OCI-LY1 (cell line): ENCODE measurements at regions not wholly inside any gene's neighbourhood (a gene's known extent, or its start where the extent isn't known, plus 50 kb on each side); places are given as distances from the start of the nearest gene placed in this dataset.
"Not testable (repeated sequence)": the region's sequence is repeated elsewhere in the genome, so short reads cannot be mapped to it uniquely, and the experiment has no call there.

ENCODE experiments used
- EZH2 ChIP-seq: fragments of 200-600 bp; sonication (generic), shearing (Covaris generic); IDR thresholded peaks from 2 replicates; pipeline ENCODE4 v1.8.0; 2017; ENCODE audit warnings: borderline replicate concordance, mixed run types, mild to moderate bottlenecking, antibody characterized with exemption, low read length, moderate library complexity, mixed read lengths
- TF ChIP-seq, protein P1 (sequence below): fragments of 200-600 bp; sonication (generic), shearing (Covaris generic); IDR thresholded peaks from 2 replicates; pipeline ENCODE4 v1.5.1; 2017; ENCODE audit warnings: mild to moderate bottlenecking, antibody characterized with exemption, low read length, moderate library complexity, mixed read lengths

DNA sequence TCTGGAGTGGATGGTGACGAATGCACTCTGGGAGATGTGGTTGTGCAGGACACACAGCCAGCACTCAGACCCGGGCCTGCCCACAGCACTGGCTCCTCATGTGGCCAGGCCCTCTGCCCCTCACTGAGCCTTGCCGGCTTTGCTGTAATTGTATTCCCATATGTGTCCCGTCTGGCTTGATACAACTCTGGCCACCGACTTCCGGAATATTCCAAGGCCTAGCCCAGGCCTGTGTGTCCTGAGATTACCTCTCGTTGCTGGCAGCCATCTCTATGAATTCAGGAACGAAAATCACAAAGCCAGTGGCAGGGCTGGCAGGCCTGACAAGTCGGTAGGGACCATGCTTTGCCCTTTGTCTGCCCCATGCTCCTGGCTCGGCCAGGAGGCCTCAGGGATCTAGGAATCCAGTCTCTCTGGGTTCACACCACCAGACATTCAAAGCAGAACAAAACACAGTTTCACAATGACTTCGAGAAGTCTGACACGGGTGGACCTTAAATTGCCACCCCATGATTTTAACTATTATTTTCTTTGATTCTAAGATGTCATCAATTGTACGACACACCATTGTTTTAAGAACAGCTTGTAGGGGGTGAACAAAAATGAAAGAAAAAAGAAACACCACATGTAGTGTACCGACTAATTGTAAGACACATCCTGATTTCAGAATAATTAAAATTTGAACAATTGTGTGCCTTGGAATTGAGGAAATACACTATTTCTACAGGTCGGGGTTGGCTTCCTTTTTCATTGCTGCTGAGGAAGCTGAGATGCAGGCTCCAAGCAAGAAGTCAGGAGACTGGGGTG is 154.5 kb downstream of the BCL2L11 start:
- TF ChIP-seq, protein P1, sequence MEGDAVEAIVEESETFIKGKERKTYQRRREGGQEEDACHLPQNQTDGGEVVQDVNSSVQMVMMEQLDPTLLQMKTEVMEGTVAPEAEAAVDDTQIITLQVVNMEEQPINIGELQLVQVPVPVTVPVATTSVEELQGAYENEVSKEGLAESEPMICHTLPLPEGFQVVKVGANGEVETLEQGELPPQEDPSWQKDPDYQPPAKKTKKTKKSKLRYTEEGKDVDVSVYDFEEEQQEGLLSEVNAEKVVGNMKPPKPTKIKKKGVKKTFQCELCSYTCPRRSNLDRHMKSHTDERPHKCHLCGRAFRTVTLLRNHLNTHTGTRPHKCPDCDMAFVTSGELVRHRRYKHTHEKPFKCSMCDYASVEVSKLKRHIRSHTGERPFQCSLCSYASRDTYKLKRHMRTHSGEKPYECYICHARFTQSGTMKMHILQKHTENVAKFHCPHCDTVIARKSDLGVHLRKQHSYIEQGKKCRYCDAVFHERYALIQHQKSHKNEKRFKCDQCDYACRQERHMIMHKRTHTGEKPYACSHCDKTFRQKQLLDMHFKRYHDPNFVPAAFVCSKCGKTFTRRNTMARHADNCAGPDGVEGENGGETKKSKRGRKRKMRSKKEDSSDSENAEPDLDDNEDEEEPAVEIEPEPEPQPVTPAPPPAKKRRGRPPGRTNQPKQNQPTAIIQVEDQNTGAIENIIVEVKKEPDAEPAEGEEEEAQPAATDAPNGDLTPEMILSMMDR: not testable (repeated sequence)
- TF ChIP-seq EZH2: not testable (repeated sequence)
